ENCODE measurements at regions not wholly inside any gene's neighbourhood (a gene's known extent, or its start where the extent isn't known, plus 50 kb on each side); places are given as distances from the start of the nearest gene placed in this dataset.
"Not testable (repeated sequence)": the region's sequence is repeated elsewhere in the genome, so short reads cannot be mapped to it uniquely, and the experiment has no call there.

GRCh38 chr5:159657298-159657697, 259.0 kb upstream of the ADRA1B start:
- no peak for DNase-seq

DNA sequence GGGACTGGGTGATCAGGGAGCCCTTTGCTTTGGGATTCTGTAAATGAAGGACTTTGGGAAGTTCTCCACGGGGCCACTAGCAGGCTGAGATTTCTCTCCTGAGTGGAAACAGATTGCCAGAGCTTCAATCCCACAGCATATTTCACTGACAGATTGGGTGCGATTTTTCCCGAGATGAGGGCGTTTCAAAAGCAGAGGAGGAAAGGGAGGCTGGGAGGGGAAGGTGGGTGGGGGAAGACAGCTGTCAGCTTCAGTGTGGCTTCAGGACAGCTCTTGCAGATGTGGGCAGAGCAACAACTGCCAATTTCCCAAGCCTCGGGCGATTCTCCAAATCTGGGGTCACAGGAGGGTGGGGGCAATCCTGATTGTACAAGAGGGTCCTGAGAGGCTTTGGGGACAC, 258.5 kb upstream of the ADRA1B start:
- DNase-seq: no peak

DNA sequence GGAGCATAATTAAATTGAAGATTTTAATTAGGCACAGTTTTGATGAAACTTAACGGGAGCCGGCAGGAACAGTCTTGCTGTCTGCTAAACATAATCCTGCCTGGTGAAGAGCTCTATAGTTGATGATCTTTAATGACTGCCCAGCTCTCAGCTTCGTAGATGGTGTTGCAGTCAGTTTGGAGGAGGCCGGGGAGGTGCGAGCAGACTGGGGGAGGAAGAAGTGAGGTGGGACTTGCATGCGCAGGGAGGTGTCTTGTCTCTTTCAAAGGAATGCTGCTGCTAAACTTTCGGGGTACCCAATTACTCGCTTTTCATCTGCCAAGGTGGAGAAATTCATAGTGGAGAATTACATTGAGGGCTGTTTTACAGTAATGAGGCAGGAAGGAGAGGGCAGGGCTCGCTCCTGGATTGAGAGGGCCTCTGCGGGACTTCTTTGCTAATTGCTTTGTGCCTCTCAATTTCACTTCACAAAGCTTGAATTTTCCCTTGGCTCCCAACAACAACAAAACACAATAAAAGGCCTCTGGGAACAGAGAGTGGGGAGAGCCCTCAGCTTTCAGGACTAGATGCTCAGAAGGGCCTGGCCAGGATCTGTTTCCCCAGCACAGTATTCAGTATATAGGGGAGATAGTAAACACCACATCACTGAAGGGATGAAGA, 257.9 kb upstream of the ADRA1B start:
- DNase-seq: no peak

DNA sequence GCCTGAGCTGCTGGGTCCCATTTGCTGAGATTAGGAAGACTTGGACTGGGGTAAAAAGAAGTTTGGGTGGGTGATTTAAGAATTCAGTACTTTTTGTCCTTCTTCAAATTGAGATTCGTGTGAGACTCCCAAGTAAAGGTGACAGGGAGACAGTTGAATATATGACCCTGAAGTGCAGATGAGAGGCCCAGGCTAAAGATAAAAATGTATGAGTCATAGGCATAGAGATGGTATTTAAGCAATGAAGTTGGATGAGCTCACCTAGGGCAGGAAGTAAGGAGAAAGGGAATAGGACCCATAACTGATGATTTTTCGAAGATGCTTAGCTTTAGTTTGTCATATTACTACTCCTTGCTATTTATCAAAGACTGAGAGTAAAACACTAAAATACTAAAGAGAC, 255.9 kb upstream of the ADRA1B start:
- no peak for DNase-seq

DNA sequence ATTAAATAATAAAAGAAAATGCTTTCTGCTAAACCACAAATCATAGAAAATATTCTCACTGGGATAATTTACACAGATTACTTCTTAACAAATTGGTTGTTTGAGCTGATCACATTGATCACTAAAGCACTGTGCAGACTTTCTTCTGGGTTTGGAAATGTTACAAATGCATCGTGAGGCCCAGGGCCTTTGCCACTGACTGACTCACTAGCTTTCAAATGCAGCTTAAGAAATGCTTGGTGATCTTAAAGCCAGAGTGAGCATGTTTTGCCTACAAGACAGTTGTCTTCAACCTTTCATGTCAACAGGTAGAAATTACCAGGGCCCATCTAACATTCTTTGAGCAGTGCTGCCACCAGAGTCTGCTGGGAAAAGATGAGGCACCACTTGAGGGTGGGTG, 252.3 kb upstream of the ADRA1B start:
- no peak for DNase-seq

GRCh38 chr5:159667286-159667685, 249.0 kb upstream of the ADRA1B start:
- DNase-seq: no peak

DNA sequence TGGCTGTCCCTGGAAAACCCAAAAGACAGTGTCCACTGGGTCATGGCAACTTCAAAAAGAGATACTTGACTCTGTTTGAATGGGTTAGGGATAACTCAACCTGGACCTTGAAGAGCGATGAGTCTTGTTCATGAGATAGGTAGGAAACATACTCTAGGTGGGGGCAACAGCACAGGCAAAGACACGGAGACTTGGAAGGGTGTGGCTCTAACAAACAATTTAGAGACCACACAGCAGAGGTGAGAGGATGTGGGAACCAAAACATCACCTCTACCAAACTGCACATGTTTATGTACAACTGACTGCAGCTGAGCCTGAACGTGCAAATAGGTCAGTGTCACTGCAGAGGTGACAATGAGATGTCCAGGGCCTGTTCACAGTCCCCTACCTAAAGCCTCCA, 247.7 kb upstream of the ADRA1B start:
- no peak for DNase-seq

DNA sequence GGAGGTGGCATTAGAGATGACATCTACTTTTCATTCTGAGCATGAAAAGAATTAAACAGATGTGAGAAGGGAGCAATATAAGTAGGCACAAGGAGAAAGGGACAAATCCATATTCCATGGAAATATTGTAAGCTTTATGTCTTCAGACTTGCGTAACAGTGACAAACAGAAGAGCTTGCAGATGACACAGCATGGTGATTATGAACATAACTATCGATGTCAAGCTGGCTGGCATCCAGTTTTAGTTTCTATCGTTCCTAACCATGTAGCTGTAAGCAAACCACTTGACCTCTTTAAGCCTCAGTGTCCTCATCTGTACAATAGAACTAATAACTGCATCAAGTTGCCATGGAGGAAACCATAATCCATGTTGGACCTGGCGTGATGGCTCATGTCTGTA, 246.7 kb upstream of the ADRA1B start:
- DNase-seq: no peak

DNA sequence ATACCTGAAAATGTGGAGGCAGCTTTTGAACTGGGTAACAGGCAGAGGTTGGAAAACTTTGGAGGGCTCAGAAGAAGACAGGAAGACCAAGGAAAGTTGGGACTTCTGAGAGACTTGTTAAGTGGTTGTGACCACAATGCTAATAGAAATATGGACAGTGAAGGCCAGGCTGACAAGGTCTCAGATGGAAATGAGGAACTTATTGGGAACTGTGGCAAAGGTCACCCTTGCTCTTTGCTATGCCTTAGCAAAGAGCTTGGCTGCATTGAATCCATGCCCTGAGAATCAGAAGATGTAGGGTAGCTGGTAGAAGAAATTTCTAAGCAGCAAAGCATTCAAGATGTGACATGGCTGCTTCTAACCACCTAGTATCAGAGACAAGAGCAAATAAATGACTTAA, 244.4 kb upstream of the ADRA1B start:
- no peak for DNase-seq

DNA sequence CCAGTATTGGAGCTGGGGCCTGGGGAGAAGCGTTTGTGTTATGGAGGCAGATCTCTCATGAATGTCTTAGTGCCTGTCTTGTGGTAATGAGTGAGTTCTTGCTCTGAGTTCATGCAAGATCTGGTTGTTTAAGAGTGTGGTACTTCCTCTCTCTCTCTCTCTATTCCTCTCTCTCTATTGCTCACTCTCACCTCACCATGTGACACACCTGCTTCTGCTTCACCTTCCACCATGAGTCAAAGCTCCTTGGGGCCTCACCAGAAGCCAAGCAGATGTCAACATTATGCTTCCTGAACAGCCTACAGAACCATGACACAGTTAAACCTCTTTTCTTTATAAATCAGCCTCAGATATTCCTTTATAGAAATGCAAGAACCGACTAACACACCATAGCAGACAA, 242.7 kb upstream of the ADRA1B start:
- no peak for DNase-seq

DNA sequence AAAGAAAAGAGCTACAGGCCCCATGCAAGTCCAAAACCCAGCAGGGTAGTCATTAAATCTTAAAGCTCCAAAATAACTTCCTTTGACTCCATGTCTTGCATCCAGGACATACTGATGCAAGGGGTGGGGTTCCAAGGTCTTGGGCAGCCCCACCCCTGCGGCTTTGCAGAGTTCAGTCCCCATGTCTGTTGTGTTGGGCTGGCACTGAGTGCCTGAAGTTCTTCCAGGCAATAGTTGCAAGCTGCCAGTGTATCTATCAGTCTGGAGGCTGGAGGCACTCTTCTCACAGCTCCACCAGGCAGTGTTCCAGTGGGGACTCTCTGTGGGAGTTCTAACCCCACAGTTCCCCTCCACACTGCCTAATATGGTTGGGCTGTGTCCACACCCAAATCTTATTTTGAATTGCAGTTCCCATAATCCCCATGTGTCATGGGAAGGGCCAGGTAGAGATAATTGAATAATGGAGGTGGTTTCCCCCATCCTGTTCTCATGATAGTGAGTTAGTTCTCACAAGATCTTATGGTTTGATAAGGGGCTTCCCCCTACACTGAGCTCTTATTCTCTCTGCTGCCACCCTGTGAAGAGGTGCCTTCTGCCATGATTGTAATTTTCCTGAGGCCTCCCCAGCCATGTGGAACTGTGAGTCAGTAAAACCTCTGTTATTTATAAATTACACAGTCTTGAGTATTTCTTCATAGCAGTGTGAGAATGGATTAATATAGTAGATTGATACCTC, 237.5 kb upstream of the ADRA1B start:
- no peak for DNase-seq

DNA sequence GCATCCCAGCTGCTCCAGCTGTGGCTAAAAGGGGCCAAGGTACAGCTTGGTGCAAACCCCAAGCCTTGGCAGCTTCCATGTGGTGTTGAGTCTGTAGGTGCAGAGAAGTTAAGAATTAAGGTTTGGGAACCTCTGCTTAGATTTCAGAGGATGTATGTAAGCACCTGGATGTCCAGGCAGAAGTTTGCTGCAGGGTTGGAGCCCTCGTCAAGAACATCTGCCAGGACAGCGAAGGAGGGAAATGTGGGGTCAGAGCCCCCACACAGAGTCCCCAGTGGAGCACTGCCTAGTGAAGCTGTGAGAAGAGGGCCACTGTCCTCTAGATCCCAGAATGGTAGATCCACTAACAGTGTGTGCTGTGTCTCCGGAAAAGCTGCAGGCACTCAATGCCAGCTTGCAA, 236.2 kb upstream of the ADRA1B start:
- DNase-seq: no peak

- no peak for DNase-seq
These were observed 234.6 kb upstream of the ADRA1B start for GRCh38 chr5:159681661-159682060.

- DNase-seq: no peak
These were observed 233.7 kb upstream of the ADRA1B start for GRCh38 chr5:159682623-159683022.

- DNase-seq: not testable (repeated sequence)
These were observed 228.4 kb upstream of the ADRA1B start for GRCh38 chr5:159687892-159688291.

- no peak for DNase-seq
These were observed 220.5 kb upstream of the ADRA1B start for GRCh38 chr5:159695741-159696294.

DNA sequence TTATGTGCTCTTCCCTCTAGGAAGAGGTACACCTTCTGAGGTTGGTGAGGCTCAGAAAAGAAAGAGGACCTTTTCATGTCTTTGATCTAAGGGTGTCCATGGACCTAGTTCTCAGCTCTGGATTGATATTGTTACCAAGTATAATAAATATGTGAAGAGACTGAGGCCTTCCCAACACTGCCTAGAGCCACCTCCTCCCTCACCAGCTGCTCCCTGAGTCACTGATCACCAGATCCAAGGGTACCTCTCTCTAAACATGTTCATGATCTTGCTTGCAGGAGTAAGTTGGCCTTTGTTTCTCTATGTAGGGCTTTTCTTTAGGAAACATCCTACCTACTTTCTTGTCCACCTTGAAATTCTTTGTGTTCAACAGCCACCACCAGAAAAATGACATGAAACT, 218.8 kb upstream of the ADRA1B start:
- no peak for DNase-seq

DNA sequence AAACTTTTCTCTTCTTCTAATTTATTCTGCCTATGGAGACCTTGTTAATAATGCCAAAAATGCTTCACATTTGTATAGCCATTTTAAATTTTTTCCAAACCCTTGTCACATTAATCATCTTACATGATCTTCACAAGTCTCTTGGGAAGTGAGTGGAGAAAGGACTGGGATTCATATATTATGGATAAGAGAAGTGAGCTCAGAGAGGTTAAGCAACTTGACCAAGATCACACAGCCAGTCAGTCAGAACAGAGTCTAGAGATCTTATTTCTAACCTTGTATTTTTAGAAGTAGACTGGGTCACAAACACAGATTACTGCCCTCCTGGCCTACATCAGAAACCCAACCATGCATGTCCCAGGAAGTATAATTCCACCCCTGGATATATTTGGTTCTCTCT, 218.0 kb upstream of the ADRA1B start:
- DNase-seq: no peak

DNA sequence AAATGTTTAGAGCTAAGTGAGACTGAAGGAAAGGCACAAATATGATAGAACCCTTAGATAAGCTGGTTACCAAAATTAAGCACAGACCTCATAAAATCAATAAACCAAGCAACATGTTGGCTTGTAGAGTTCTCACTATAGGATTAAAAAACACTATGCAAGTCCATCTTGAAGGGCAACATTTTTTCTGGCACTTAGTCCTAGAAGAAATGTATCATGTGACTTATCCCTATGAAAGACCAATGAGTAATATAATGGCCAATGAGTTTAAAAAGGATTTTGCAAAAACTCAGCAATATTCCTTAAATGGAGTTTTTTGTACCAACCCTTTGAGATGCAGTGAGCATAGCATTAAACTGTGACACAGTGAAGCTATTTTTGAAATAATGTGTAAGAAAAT, 216.3 kb upstream of the ADRA1B start:
- DNase-seq: no peak

- no peak for DNase-seq
These were observed 214.0 kb upstream of the ADRA1B start for GRCh38 chr5:159702301-159702700.

GRCh38 chr5:159702826-159703225, 213.5 kb upstream of the ADRA1B start:
- no peak for DNase-seq

GRCh38 chr5:159704160-159704559, 212.1 kb upstream of the ADRA1B start:
- DNase-seq: no peak

DNA sequence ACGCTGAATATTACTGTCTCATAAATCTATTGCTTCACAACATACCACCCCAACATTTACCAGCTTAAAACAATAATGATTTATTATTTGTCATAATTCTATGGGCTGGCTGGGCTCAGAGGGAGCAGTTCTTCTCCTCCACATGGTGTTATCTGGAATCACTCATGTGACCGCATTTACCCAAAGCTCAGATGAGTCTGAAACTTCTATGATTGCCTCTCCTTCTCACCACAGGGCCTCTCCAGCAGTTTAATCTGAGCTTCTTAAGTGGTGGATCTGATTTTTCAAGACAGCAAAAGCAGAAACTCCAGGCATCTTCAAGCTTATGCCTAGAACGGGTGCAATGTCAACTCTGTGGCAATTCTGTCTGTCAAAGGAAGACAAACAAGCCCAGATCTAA, 210.3 kb upstream of the ADRA1B start:
- DNase-seq: no peak

- DNase-seq: no peak
These were observed 208.2 kb upstream of the ADRA1B start for GRCh38 chr5:159708090-159708489.

DNA sequence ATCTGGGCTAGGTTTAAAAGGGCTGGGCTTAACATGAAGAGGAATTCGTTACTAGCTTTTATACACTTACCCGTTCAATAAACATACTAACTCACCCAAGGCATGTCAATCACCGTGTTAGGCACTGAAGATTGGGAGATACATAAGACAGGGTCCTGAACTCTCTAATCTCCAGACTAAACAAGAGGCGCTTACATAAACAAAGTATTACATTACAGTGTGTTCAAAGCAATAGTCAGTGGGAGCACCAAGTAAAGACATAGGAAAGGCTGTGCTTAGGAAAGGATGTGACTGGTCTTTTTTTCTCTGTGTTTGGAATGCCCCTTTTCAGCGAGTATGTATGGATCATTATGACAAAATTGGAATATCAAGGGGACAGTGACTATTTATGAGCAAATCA, 203.6 kb upstream of the ADRA1B start:
- no peak for DNase-seq
